Spleen (tissue), 7 donors: ENCODE measurements at regions not wholly inside any gene's neighbourhood (a gene's known extent, or its start where the extent isn't known, plus 50 kb on each side); places are given as distances from the start of the nearest gene placed in this dataset.

Experiments used
- CTCF ChIP-seq, 11 experiments: fragments of 200-600 bp in 7 of 11; fragments of 450-650 bp in 4 of 11; sonication (generic) in 4 of 11; IDR thresholded peaks in 8 of 11; conservative IDR thresholded peaks in 3 of 11; 1 replicate in 7 of 11; 2 replicates in 4 of 11; pipeline versions ENCODE4 v1.4.0 to v1.8.0; 2016 to 2021; ENCODE audit warnings: antibody characterized with exemption in 11 of 11, inconsistent platforms in 4 of 11, mild to moderate bottlenecking in 1 of 11
- POLR2A ChIP-seq, 3 donors: fragments of 450-650 bp; IDR thresholded peaks; one replicate each; pipeline ENCODE4 v1.5.1; 2017; ENCODE audit warnings: antibody characterized with exemption in 3 of 3, mild to moderate bottlenecking in 1 of 3
- donor health status: DM: no; HTN: no; CAD: no; lungs with moderate emphysema.
- donor health status: DM: no; HTN: no; CAD: no.
- donor health status: DM: no; HTN: no; CAD: no.

GRCh38 chr2:188767176-188767575, 207.0 kb upstream of the COL3A1 start:
- TF ChIP-seq CTCF (IDR thresholded peaks at IDR 0.05 in 8 of 11, conservative IDR thresholded peaks at IDR 0.05 in 3 of 11): no peak
- TF ChIP-seq POLR2A (IDR thresholded peaks at IDR 0.05): no peak
